H1 (cell line): ENCODE measurements at regions not wholly inside any gene's neighbourhood (a gene's known extent, or its start where the extent isn't known, plus 50 kb on each side); places are given as distances from the start of the nearest gene placed in this dataset.

ENCODE experiments used
- CTCF ChIA-PET: fragments of 300-600 bp; sonication (Branson Sonifier 250); formaldehyde crosslinking; loops from one replicate; lab custom pipeline; 2021; ENCODE audit not compliant: partially characterized antibody; lab: Charles Lee
- POLR2A ChIA-PET: fragments of 300-600 bp; sonication (Branson Sonifier 250); formaldehyde crosslinking; loops from one replicate; lab custom pipeline; 2021; ENCODE audit warnings: inconsistent platforms; ENCODE audit not compliant: partially characterized antibody; lab: Charles Lee
- DNase-seq, 2 experiments: peaks; one replicate each; pipeline versions ENCODE4 v3.0.0 to v3.0.0-alpha.2; 2010 to 2022; ENCODE audit warnings: low spot score in 2 of 2, low read depth in 1 of 2, mixed read lengths in 1 of 2
- FAIRE-seq: peaks from 2 replicates; lab custom pipeline; 2011; peaks lifted over from hg19 to GRCh38; lab: Jason Lieb, UNC
- H2AFZ ChIP-seq: 2 replicates; pipeline ENCODE4 v1.8.1; 2012; ENCODE audit warnings: low read length, inconsistent platforms
- H2AK5ac ChIP-seq: 2 replicates; pipeline ENCODE4 v1.6.1; 2013; ENCODE audit warnings: low read depth, low read length
- H2BK120ac ChIP-seq: replicated peaks from 2 replicates; pipeline ENCODE3; 2013; ENCODE audit warnings: low read depth, low read length, inconsistent platforms
- H2BK12ac ChIP-seq: 2 replicates; pipeline ENCODE4 v1.6.1; 2013; ENCODE audit warnings: low read depth, low read length
- H2BK15ac ChIP-seq: 2 replicates; pipeline ENCODE4 v1.6.1; 2013; ENCODE audit warnings: low read length
- H2BK20ac ChIP-seq: 2 replicates; pipeline ENCODE4 v1.6.1; 2013; ENCODE audit warnings: low read length
- H2BK5ac ChIP-seq: 2 replicates; pipeline ENCODE4 v1.6.1; 2013; ENCODE audit warnings: low read depth, low read length
- H3K14ac ChIP-seq: 2 replicates; pipeline ENCODE4 v1.6.1; 2013; ENCODE audit warnings: inconsistent platforms; ENCODE audit not compliant: insufficient read length
- H3K18ac ChIP-seq: 2 replicates; pipeline ENCODE4 v1.6.1; 2013; ENCODE audit warnings: low read length; ENCODE audit errors: extremely low read depth
- H3K23ac ChIP-seq: 2 replicates; pipeline ENCODE4 v1.6.1; 2013; ENCODE audit warnings: inconsistent platforms; ENCODE audit not compliant: insufficient read length
- H3K23me2 ChIP-seq: 2 replicates; pipeline ENCODE4 v1.6.1; 2013; ENCODE audit warnings: low read depth, low read length
- H3K27ac ChIP-seq: 2 replicates; pipeline ENCODE4 v1.6.1; 2011; ENCODE audit warnings: low read depth, low read length, inconsistent platforms
- H3K27me3 ChIP-seq, 4 experiments: replicated peaks in 1 of 4; 1 replicate in 1 of 4; 2 replicates in 3 of 4; pipeline versions ENCODE4 v1.6.1 to v1.8.1; 2011 to 2013; ENCODE audit warnings: low read length in 3 of 4, mild to moderate bottlenecking in 3 of 4, inconsistent platforms in 2 of 4, mixed read lengths in 2 of 4, moderate library complexity in 1 of 4; ENCODE audit not compliant: control insufficient read depth in 3 of 4, insufficient read depth in 3 of 4; ENCODE audit errors: extremely low read depth in 1 of 4
- H3K36me3 ChIP-seq, 4 experiments: 2 replicates each; pipeline versions ENCODE4 v1.6.1 to v1.8.1; 2011 to 2013; ENCODE audit warnings: mild to moderate bottlenecking in 4 of 4, low read length in 3 of 4, moderate library complexity in 2 of 4, control low read depth in 1 of 4, inconsistent platforms in 1 of 4; ENCODE audit not compliant: insufficient read depth in 4 of 4, control insufficient read depth in 2 of 4
- H3K4ac ChIP-seq: replicated peaks from 2 replicates; pipeline ENCODE3; 2013; ENCODE audit warnings: low read length, low read depth, mixed read lengths, inconsistent platforms; ENCODE audit not compliant: insufficient read length
- H3K4me1 ChIP-seq, 4 experiments: replicated peaks in 1 of 4; 1 replicate in 1 of 4; 2 replicates in 3 of 4; pipeline versions ENCODE4 v1.6.1 to v1.8.1; 2011 to 2013; ENCODE audit warnings: low read length in 3 of 4, inconsistent platforms in 2 of 4, mixed read lengths in 1 of 4; ENCODE audit not compliant: insufficient read depth in 4 of 4, control insufficient read depth in 3 of 4
- H3K4me2 ChIP-seq, 2 experiments: 2 replicates each; pipeline versions ENCODE4 v1.6.1 to v1.8.1; 2011 to 2013; ENCODE audit warnings: low read depth in 2 of 2, low read length in 2 of 2, control low read depth in 1 of 2, inconsistent platforms in 1 of 2, mild to moderate bottlenecking in 1 of 2; ENCODE audit not compliant: insufficient read depth in 1 of 2
- H3K4me3 ChIP-seq, 4 experiments: fragments of 200-600, 300-600 bp in 1 of 4; sonication (generic), shearing (Covaris generic), sonication (Bioruptor Twin) in 1 of 4; 2 replicates each; pipeline versions ENCODE4 v1.5.1 to v1.8.1; 2011 to 2016; ENCODE audit warnings: low read length in 4 of 4, low read depth in 3 of 4, control low read depth in 2 of 4, inconsistent platforms in 2 of 4, mild to moderate bottlenecking in 2 of 4, mixed read lengths in 1 of 4, moderate library complexity in 1 of 4; ENCODE audit not compliant: insufficient read depth in 2 of 4; ENCODE audit errors: extremely low read depth in 1 of 4
- H3K56ac ChIP-seq: replicated peaks from 2 replicates; pipeline ENCODE3; 2013; ENCODE audit warnings: low read depth, mild to moderate bottlenecking, mixed read lengths, low read length, inconsistent platforms; ENCODE audit not compliant: insufficient read length
- H3K79me1 ChIP-seq: 2 replicates; pipeline ENCODE4 v1.6.1; 2013; ENCODE audit warnings: low read depth, low read length, control low read depth
- H3K79me2 ChIP-seq, 2 experiments: 2 replicates each; pipeline versions ENCODE4 v1.6.1 to v1.8.1; 2012 to 2013; ENCODE audit warnings: low read length in 2 of 2, mild to moderate bottlenecking in 2 of 2, inconsistent platforms in 1 of 2; ENCODE audit not compliant: insufficient read depth in 2 of 2, control insufficient read depth in 1 of 2
- H3K9ac ChIP-seq, 4 experiments: replicated peaks in 1 of 4; 1 replicate in 1 of 4; 2 replicates in 3 of 4; pipeline versions ENCODE4 v1.6.1 to v1.8.1; 2011 to 2013; ENCODE audit warnings: low read depth in 3 of 4, low read length in 3 of 4, control low read depth in 2 of 4, mild to moderate bottlenecking in 2 of 4, moderate library complexity in 2 of 4, inconsistent platforms in 1 of 4; ENCODE audit errors: extremely low read depth in 1 of 4
- H3K9me3 ChIP-seq, 2 experiments: 2 replicates each; pipeline versions ENCODE4 v1.6.1 to v1.8.1; 2012 to 2013; ENCODE audit warnings: mild to moderate bottlenecking in 2 of 2, moderate library complexity in 2 of 2, control low read depth in 1 of 2, inconsistent platforms in 1 of 2, low read depth in 1 of 2, low read length in 1 of 2, mixed read lengths in 1 of 2; ENCODE audit not compliant: insufficient read depth in 2 of 2
- H4K20me1 ChIP-seq, 2 experiments: replicated peaks in 1 of 2; 2 replicates each; pipeline versions ENCODE3 to v1.8.1; 2011 to 2013; ENCODE audit warnings: inconsistent platforms in 2 of 2, low read length in 2 of 2, mild to moderate bottlenecking in 1 of 2; ENCODE audit not compliant: insufficient read depth in 2 of 2, control insufficient read depth in 1 of 2
- H4K5ac ChIP-seq: 2 replicates; pipeline ENCODE4 v1.6.1; 2013; ENCODE audit warnings: low read length, low read depth, mixed read lengths, inconsistent platforms; ENCODE audit not compliant: insufficient read length
- H4K8ac ChIP-seq: 2 replicates; pipeline ENCODE4 v1.8.0; 2013; ENCODE audit warnings: mild to moderate bottlenecking, moderate library complexity, low read length, inconsistent platforms; ENCODE audit not compliant: insufficient read depth; ENCODE audit errors: extremely low read depth
- H4K91ac ChIP-seq: replicated peaks from 2 replicates; pipeline ENCODE3; 2013; ENCODE audit warnings: low read length, mixed read lengths, inconsistent platforms; ENCODE audit not compliant: insufficient read length
- BCL11A ChIP-seq, 2 experiments: IDR thresholded peaks; one replicate each; pipeline ENCODE4 v1.6.1; 2011; ENCODE audit warnings: low read depth in 2 of 2, low read length in 2 of 2, mild to moderate bottlenecking in 2 of 2
- POLR2AphosphoS5 ChIP-seq: IDR thresholded peaks from 2 replicates; pipeline ENCODE4 v1.6.1; 2011; ENCODE audit warnings: low read depth, low read length
- SAP30 ChIP-seq: fragments of 300-600 bp; sonication (generic); IDR thresholded peaks from 2 replicates; pipeline ENCODE4 v1.7.1; 2012; ENCODE audit warnings: low read length, moderate library complexity, mild to moderate bottlenecking, inconsistent platforms; ENCODE audit not compliant: insufficient read depth, insufficient replicate concordance
- SIN3A ChIP-seq, 2 experiments: IDR thresholded peaks in 1 of 2; conservative IDR thresholded peaks in 1 of 2; 2 replicates each; pipeline ENCODE4 v1.6.1; 2011 to 2012; ENCODE audit warnings: low read length in 2 of 2, improper control_type of control experiment in 1 of 2, low read depth in 1 of 2, mild to moderate bottlenecking in 1 of 2
- WGBS, 2 experiments: shearing (Covaris generic) in 1 of 2; methylation state at CpG; one replicate each; pipeline versions ENCODE4 v1.1.6 to v1.1.7; 2013 to 2015; ENCODE audit warnings: low lambda C conversion rate in 2 of 2, mixed read lengths in 2 of 2, inconsistent platforms in 1 of 2, low coverage in 1 of 2, missing lambda C conversion rate in 1 of 2; ENCODE audit not compliant: insufficient replicate concordance in 2 of 2, insufficient coverage in 1 of 2, insufficient read length in 1 of 2; ENCODE audit errors: extremely low coverage in 1 of 2, missing lambda C conversion rate in 1 of 2; 5-methylcytosine and 5-hydroxymethylcytosine counted together
- TF ChIP-seq, protein P1 (sequence below): IDR thresholded peaks from 2 replicates; pipeline ENCODE4 v1.6.1; 2012; ENCODE audit warnings: inconsistent platforms
- TF ChIP-seq, protein P2 (sequence below), 3 experiments: IDR thresholded peaks; 1 replicate in 2 of 3; 2 replicates in 1 of 3; pipeline versions ENCODE4 v1.5.1 to v1.6.1; 2011; ENCODE audit warnings: low read length in 3 of 3, mild to moderate bottlenecking in 3 of 3, inconsistent platforms in 2 of 3, low read depth in 1 of 3, moderate library complexity in 1 of 3; ENCODE audit not compliant: insufficient read depth in 1 of 3; ENCODE audit errors: control extremely low read depth in 1 of 3
- TF ChIP-seq, protein P3 (sequence below): IDR thresholded peaks from 2 replicates; pipeline ENCODE4 v1.6.1; 2012; ENCODE audit warnings: low read length, inconsistent platforms
- TF ChIP-seq, protein P4 (sequence below): IDR thresholded peaks from 2 replicates; pipeline ENCODE4 v1.6.1; 2011; ENCODE audit warnings: low read length, improper control_type of control experiment

DNA sequence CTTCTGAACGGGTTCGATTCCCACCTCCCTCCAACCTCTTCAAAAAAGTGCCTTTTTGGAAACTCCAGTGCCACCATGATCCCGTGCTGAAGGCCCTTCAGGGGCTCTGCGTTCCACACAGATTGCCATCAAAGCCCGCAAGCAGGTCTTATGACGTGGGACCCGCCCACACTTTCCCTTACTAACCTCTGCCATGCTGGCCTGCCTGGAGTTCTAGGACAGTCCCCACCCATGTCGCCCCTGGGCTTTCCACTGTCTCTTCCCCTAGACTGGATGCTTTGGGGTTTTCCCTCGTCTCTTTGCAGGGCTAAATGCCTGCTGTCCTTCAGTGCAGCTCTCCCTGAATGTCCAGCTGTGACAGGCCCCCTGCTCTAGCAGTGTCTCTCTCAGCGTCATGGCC, 313.7 kb upstream of the ATP10A start:
- Histone ChIP-seq H4K91ac (no peak overlapping the region), H3K9me3 (no peaks in the 10 kb centered on the region), H4K8ac (no peak overlapping the region), H2BK20ac (no peak overlapping the region), H3K79me2 (no peaks in the 10 kb centered on the region), H2BK15ac (no peak overlapping the region), H3K27me3 (no peaks in the 10 kb centered on the region), H3K4me3 (no peak overlapping the region), H3K23ac (no peak overlapping the region), H3K9ac (no peak overlapping the region), H2AK5ac (no peak overlapping the region), H3K4ac (no peak overlapping the region), H3K36me3 (no peaks in the 10 kb centered on the region; a peak in 1 of 8 replicates), H3K79me1 (no peaks in the 10 kb centered on the region), H2AFZ (no peak overlapping the region), H2BK5ac (no peak overlapping the region; the same call in 1 of the 2 replicates), H2BK120ac (no peak overlapping the region), H3K27ac (no peak overlapping the region), H3K18ac (no peak overlapping the region), H3K14ac (no peak overlapping the region), H4K20me1 (no peaks in the 10 kb centered on the region), H3K56ac (no peak overlapping the region), H3K4me2 (no peak overlapping the region), H3K23me2 (no peaks in the 10 kb centered on the region; the same call in 1 of the 2 replicates), H4K5ac (no peak overlapping the region), H2BK12ac (no peak overlapping the region), H3K4me1 (peaks cover 0 to 9% (median 4%) of the 10 kb centered on the region in 4 experiments; a peak in 4 of 7 replicates)
- no peak for DNase-seq
- no peak for FAIRE-seq
- ChIA-PET POLR2A (no interaction called here), CTCF (interaction anchor here (1.0 to 4.9 kb wide), 2 partner anchors 23 to 83 kb away, joined by 3 to 60 read pairs; no protein-coding TSS in a partner anchor)
- WGBS, 2 experiments: 88% methylated on average over 10 of the region's 10 CpGs; no CpG with 5 or more reads in 1 of the 2 experiments
- TF ChIP-seq SAP30 (no peak), SIN3A (conservative IDR thresholded peaks at IDR 0.05 in 1 of 2, IDR thresholded peaks at IDR 0.05 in 1 of 2; ENCODE audit: low read depth in 1 of 2, low read length in 2 of 2) (no peak), BCL11A (IDR thresholded peaks at IDR 0.05; ENCODE audit: low read depth in 2 of 2, low read length in 2 of 2) (no peak), POLR2AphosphoS5 (no peak)
- TF ChIP-seq, protein P1, sequence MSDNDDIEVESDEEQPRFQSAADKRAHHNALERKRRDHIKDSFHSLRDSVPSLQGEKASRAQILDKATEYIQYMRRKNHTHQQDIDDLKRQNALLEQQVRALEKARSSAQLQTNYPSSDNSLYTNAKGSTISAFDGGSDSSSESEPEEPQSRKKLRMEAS: no peak
- TF ChIP-seq, protein P2, sequence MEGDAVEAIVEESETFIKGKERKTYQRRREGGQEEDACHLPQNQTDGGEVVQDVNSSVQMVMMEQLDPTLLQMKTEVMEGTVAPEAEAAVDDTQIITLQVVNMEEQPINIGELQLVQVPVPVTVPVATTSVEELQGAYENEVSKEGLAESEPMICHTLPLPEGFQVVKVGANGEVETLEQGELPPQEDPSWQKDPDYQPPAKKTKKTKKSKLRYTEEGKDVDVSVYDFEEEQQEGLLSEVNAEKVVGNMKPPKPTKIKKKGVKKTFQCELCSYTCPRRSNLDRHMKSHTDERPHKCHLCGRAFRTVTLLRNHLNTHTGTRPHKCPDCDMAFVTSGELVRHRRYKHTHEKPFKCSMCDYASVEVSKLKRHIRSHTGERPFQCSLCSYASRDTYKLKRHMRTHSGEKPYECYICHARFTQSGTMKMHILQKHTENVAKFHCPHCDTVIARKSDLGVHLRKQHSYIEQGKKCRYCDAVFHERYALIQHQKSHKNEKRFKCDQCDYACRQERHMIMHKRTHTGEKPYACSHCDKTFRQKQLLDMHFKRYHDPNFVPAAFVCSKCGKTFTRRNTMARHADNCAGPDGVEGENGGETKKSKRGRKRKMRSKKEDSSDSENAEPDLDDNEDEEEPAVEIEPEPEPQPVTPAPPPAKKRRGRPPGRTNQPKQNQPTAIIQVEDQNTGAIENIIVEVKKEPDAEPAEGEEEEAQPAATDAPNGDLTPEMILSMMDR (IDR thresholded peaks at IDR 0.05; ENCODE audit: control extremely low read depth in 1 of 3, insufficient read depth in 1 of 3, low read depth in 1 of 3, low read length in 3 of 3): no peak
- TF ChIP-seq, protein P3, sequence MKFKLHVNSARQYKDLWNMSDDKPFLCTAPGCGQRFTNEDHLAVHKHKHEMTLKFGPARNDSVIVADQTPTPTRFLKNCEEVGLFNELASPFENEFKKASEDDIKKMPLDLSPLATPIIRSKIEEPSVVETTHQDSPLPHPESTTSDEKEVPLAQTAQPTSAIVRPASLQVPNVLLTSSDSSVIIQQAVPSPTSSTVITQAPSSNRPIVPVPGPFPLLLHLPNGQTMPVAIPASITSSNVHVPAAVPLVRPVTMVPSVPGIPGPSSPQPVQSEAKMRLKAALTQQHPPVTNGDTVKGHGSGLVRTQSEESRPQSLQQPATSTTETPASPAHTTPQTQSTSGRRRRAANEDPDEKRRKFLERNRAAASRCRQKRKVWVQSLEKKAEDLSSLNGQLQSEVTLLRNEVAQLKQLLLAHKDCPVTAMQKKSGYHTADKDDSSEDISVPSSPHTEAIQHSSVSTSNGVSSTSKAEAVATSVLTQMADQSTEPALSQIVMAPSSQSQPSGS: no peak
- TF ChIP-seq, protein P4, sequence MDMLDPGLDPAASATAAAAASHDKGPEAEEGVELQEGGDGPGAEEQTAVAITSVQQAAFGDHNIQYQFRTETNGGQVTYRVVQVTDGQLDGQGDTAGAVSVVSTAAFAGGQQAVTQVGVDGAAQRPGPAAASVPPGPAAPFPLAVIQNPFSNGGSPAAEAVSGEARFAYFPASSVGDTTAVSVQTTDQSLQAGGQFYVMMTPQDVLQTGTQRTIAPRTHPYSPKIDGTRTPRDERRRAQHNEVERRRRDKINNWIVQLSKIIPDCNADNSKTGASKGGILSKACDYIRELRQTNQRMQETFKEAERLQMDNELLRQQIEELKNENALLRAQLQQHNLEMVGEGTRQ: no peak
